WTC11 (cell line): ENCODE measurements at regions not wholly inside any gene's neighbourhood (a gene's known extent, or its start where the extent isn't known, plus 50 kb on each side); places are given as distances from the start of the nearest gene placed in this dataset.

Experiments used
- E2F4 ChIP-seq: sonication (generic); formaldehyde crosslinking; IDR thresholded peaks from 2 replicates; pipeline ENCODE4 v1.8.1; 2022; ENCODE audit warnings: low read depth, mild to moderate bottlenecking, moderate library complexity, missing genetic modification reagents, borderline replicate concordance
- MYBL2 ChIP-seq: sonication (generic); formaldehyde crosslinking; IDR thresholded peaks from 2 replicates; pipeline ENCODE4 v1.8.1; 2023; ENCODE audit warnings: mild to moderate bottlenecking, moderate library complexity, missing genetic modification reagents

GRCh38 chr17:55561316-55561972 is 50.2 kb upstream of the SMIM36 start (continued):
- TF ChIP-seq E2F4 (CRISPR knock-in tag) (no peak), MYBL2 (CRISPR knock-in tag) (no peak)
